RWPE2 (cell line): ENCODE measurements at regions not wholly inside any gene's neighbourhood (a gene's known extent, or its start where the extent isn't known, plus 50 kb on each side); places are given as distances from the start of the nearest gene placed in this dataset.

Experiments used
- ATAC-seq: fragments of 200-7000 bp; cut with Tn5 transposase; 3 replicates; pipeline ENCODE4 v1.9.1; 2021; ENCODE audit warnings: low read depth
- DNase-seq: peaks from one replicate; pipeline ENCODE4 v3.0.0-alpha.2; 2020; ENCODE audit warnings: low spot score
- H3K27ac ChIP-seq: fragments of 450-650 bp; 2 replicates; pipeline ENCODE4 v1.5.1; 2017; ENCODE audit warnings: mild to moderate bottlenecking; ENCODE audit not compliant: poor library complexity, severe bottlenecking
- H3K27me3 ChIP-seq: fragments of 250-450 bp; sonication (Bioruptor Pico); 2 replicates; pipeline ENCODE4 v1.5.1; 2021; ENCODE audit warnings: mild to moderate bottlenecking, moderate library complexity; ENCODE audit not compliant: insufficient read depth, poor library complexity, severe bottlenecking
- H3K36me3 ChIP-seq: fragments of 250-450 bp; sonication (Bioruptor Pico); 2 replicates; pipeline ENCODE4 v1.5.1; 2020; ENCODE audit warnings: low read depth, mild to moderate bottlenecking, moderate library complexity
- H3K4me1 ChIP-seq: fragments of 250-450 bp; sonication (Bioruptor Pico); 2 replicates; pipeline ENCODE4 v1.5.1; 2021; ENCODE audit warnings: mild to moderate bottlenecking, moderate library complexity; ENCODE audit not compliant: insufficient read depth, poor library complexity, severe bottlenecking
- H3K4me3 ChIP-seq: fragments of 250-450 bp; sonication (Bioruptor Pico); 2 replicates; pipeline ENCODE4 v1.5.1; 2021; ENCODE audit warnings: mild to moderate bottlenecking, moderate library complexity; ENCODE audit not compliant: severe bottlenecking
- H3K9me3 ChIP-seq: fragments of 250-450 bp; sonication (Bioruptor Pico); 2 replicates; pipeline ENCODE4 v1.5.1; 2021; ENCODE audit warnings: mild to moderate bottlenecking, moderate library complexity; ENCODE audit not compliant: severe bottlenecking
- TF ChIP-seq, protein P1 (sequence below): fragments of 450-650 bp; IDR thresholded peaks from one replicate; pipeline ENCODE4 v1.5.1; 2017; ENCODE audit warnings: mild to moderate bottlenecking, moderate library complexity; ENCODE audit not compliant: poor library complexity, severe bottlenecking

DNA sequence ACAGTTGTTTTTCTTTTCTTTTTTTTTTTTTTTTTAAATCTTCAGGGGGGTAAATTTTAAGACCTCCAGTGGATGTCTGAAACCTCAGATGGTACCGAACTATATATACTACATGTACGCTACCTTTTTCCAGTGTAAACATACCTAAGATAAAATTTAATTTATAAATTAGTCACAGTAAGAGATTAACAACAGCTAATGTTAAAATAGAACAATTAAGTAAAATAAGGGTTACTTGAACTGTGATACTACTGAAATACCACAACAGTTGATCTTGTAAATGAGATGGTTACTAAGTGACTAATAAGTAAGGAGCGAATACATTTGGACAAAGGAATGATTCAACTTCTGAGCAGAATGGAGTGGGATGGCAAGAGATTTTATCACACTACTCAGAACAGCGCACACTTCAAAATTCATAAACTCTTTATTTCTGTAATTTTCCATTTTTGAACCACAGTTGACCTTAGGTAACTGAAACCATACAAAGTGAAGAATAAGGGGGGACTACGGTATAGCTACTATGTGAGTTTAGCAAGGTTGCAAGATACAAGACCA, 80.5 kb upstream of the PCED1B start:
- H3K4me3 ChIP-seq, result no peak overlapping the region
- peak; percentile 100 for ATAC-seq
- no peak for DNase-seq
- peaks cover 15% of the 10 kb centered on the region for H3K4me1 ChIP-seq
- TF ChIP-seq, protein P1, sequence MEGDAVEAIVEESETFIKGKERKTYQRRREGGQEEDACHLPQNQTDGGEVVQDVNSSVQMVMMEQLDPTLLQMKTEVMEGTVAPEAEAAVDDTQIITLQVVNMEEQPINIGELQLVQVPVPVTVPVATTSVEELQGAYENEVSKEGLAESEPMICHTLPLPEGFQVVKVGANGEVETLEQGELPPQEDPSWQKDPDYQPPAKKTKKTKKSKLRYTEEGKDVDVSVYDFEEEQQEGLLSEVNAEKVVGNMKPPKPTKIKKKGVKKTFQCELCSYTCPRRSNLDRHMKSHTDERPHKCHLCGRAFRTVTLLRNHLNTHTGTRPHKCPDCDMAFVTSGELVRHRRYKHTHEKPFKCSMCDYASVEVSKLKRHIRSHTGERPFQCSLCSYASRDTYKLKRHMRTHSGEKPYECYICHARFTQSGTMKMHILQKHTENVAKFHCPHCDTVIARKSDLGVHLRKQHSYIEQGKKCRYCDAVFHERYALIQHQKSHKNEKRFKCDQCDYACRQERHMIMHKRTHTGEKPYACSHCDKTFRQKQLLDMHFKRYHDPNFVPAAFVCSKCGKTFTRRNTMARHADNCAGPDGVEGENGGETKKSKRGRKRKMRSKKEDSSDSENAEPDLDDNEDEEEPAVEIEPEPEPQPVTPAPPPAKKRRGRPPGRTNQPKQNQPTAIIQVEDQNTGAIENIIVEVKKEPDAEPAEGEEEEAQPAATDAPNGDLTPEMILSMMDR, result no peak
- H3K27ac ChIP-seq, result peak overlapping the region; percentile 46
- H3K9me3 ChIP-seq, result peaks cover 2% of the 10 kb centered on the region
- H3K36me3 ChIP-seq, result no peaks in the 10 kb centered on the region
- H3K27me3 ChIP-seq, result no peaks in the 10 kb centered on the region

DNA sequence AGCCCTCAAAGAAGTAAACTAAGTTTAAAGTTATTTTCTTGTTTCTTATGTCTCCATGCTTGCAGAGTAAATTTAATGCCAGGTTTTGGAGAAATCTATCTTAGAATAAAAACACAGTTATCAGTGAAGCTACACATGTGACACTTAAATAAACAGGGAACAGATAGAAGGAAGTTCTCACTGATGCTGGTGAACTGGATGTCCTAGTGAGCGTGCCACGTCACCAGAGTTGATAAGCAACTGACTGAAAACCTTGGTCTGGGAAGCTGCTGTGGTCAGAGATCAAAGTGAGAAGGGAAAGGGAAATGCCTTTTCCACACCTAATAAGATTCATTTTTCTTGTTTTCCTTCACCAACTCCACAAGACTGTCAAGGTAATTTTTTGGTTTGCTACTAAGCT, 74.8 kb upstream of the PCED1B start:
- no peak for ATAC-seq
- H3K4me3 ChIP-seq, result no peak overlapping the region
- H3K27me3 ChIP-seq, result no peaks in the 10 kb centered on the region

DNA sequence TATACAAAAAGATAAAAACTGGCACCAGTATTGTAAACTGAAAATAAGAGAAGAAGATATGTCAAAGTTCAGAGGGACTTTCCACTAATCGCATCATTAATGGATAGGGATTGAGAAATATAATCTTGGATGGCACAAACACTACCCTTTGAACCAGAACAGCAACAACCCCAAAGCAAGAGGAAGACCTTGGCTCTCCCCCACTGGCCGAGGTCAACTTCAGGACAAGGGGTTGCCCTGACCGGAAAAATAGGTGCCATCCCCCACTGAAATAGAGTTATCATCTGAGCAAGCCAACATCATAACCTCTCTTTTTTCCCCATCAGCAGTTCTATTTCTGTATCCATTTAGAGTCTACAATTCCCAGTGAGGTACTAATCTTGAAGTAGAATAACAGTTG, 72.4 kb upstream of the PCED1B start:
- DNase-seq (no peak), ATAC-seq (no peak)
- H3K27me3 ChIP-seq, result no peaks in the 10 kb centered on the region
- H3K36me3 ChIP-seq, result no peaks in the 10 kb centered on the region
- no peak overlapping the region for H3K27ac ChIP-seq
- TF ChIP-seq, protein P1, result no peak
- no peaks in the 10 kb centered on the region for H3K4me1 ChIP-seq
- no peak overlapping the region for H3K4me3 ChIP-seq
- H3K9me3 ChIP-seq, result no peaks in the 10 kb centered on the region

More for the DNA sequence above, 74.8 kb upstream of the PCED1B start:
- Histone ChIP-seq H3K4me1 (no peaks in the 10 kb centered on the region), H3K27ac (no peak overlapping the region), H3K36me3 (no peaks in the 10 kb centered on the region), H3K9me3 (no peaks in the 10 kb centered on the region)
- TF ChIP-seq, protein P1, result no peak
- no peak for DNase-seq

DNA sequence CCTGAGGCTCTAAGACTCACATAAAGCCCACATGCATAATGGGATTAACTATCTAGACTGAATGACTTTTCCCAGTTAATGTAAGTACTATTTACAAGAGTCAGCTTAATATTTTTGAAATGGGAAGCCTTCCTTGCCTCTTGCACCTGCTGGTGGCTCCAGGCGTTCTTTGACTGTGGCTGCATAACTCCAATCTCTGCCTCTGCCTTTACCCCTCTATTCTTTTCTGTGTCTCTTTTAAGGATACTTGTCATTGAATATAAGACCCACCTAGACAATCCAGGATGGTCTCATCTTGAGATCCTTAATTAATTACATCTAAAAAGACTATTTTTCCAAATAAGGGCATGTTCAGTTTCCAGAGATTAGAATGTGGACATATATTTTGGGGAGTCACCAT, 66.9 kb upstream of the PCED1B start:
- Histone ChIP-seq H3K4me1 (peaks cover 13% of the 10 kb centered on the region), H3K27me3 (no peaks in the 10 kb centered on the region), H3K36me3 (no peaks in the 10 kb centered on the region), H3K4me3 (no peak overlapping the region), H3K27ac (no peak overlapping the region), H3K9me3 (no peaks in the 10 kb centered on the region)
- ATAC-seq, result no peak
- DNase-seq, result no peak
- TF ChIP-seq, protein P1, result no peak

DNA sequence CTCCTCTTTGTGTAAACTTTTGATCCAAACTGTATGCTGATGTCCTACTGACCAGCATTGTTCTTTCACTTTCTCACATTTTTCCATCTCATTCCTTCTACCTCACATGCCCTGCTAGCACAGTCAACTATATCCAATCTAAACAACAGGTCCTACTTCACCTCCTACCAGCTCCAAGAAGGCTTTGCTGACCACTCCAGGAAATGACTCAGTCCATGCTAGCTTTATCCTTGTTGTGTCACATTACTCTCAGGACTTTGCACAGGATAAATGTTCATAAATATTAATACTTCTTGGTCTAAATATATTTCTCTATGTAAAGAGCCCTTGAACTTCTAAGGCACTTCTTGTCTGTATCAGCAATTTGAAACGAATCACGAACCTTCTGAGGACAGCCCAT, 64.9 kb upstream of the PCED1B start:
- TF ChIP-seq, protein P1, result no peak
- no peak overlapping the region for H3K4me3 ChIP-seq
- H3K27ac ChIP-seq, result peak overlapping the region; percentile 52
- no peaks in the 10 kb centered on the region for H3K27me3 ChIP-seq
- ATAC-seq (peak; percentile 49; the same call in 2 of the 3 replicates), DNase-seq (no peak)
- no peaks in the 10 kb centered on the region for H3K36me3 ChIP-seq
- peaks cover 25% of the 10 kb centered on the region for H3K4me1 ChIP-seq
- no peaks in the 10 kb centered on the region for H3K9me3 ChIP-seq
